Liver (tissue), 8 donors: ENCODE measurements at regions not wholly inside any gene's neighbourhood (a gene's known extent, or its start where the extent isn't known, plus 50 kb on each side); places are given as distances from the start of the nearest gene placed in this dataset.

Experiments
- DNase-seq: peaks from one replicate; pipeline ENCODE4 v3.0.0-alpha.2; 2017; ENCODE audit warnings: low spot score
- H3K27ac ChIP-seq, 2 donors: one replicate each; pipeline ENCODE4 v1.7.0; 2013; ENCODE audit warnings: inconsistent platforms in 2 of 2, low read length in 2 of 2, control low read depth in 1 of 2, low read depth in 1 of 2, mild to moderate bottlenecking in 1 of 2
- H3K27me3 ChIP-seq, 4 donors: one replicate each; pipeline versions ENCODE4 v1.6.1 to v1.7.0; 2013; ENCODE audit warnings: low read length in 3 of 4, inconsistent platforms in 1 of 4, mild to moderate bottlenecking in 1 of 4, moderate library complexity in 1 of 4; ENCODE audit not compliant: control insufficient read depth in 4 of 4, insufficient read depth in 4 of 4
- H3K36me3 ChIP-seq, 4 donors: one replicate each; pipeline versions ENCODE4 v1.6.1 to v1.7.0; 2013; ENCODE audit warnings: low read length in 3 of 4, mild to moderate bottlenecking in 3 of 4, low read depth in 1 of 4, moderate library complexity in 1 of 4; ENCODE audit not compliant: control insufficient read depth in 4 of 4, insufficient read depth in 3 of 4
- H3K4me1 ChIP-seq, 4 donors: one replicate each; pipeline versions ENCODE4 v1.6.1 to v1.7.0; 2013; ENCODE audit warnings: low read length in 3 of 4, mild to moderate bottlenecking in 3 of 4, moderate library complexity in 1 of 4; ENCODE audit not compliant: control insufficient read depth in 4 of 4, insufficient read depth in 4 of 4
- H3K4me3 ChIP-seq, 3 donors: one replicate each; pipeline versions ENCODE4 v1.6.1 to v1.7.0; 2013; ENCODE audit warnings: low read length in 3 of 3, control low read depth in 1 of 3, low read depth in 1 of 3, mild to moderate bottlenecking in 1 of 3
- H3K9ac ChIP-seq, 2 donors: one replicate each; pipeline ENCODE4 v1.7.0; 2013; ENCODE audit warnings: low read length in 2 of 2, mild to moderate bottlenecking in 2 of 2, moderate library complexity in 2 of 2, control low read depth in 1 of 2, low read depth in 1 of 2
- H3K9me3 ChIP-seq, 4 donors: one replicate each; pipeline versions ENCODE4 v1.6.1 to v1.7.0; 2013; ENCODE audit warnings: low read length in 3 of 4; ENCODE audit not compliant: control insufficient read depth in 4 of 4
- EGR1 ChIP-seq, 2 donors: IDR thresholded peaks; 2 replicates each; pipeline ENCODE4 v1.6.1; 2016 to 2018; ENCODE audit warnings: antibody characterized with exemption in 2 of 2, low read depth in 2 of 2
- FOXA1 ChIP-seq: IDR thresholded peaks from 2 replicates; pipeline ENCODE4 v1.6.1; 2016; ENCODE audit warnings: antibody characterized with exemption
- FOXA2 ChIP-seq: IDR thresholded peaks from 2 replicates; pipeline ENCODE4 v1.6.1; 2016; ENCODE audit warnings: antibody characterized with exemption
- GABPA ChIP-seq, 2 donors: IDR thresholded peaks in 1 of 2; conservative IDR thresholded peaks in 1 of 2; 2 replicates each; pipeline ENCODE4 v1.6.1; 2016; ENCODE audit warnings: antibody characterized with exemption in 2 of 2, mild to moderate bottlenecking in 1 of 2, moderate library complexity in 1 of 2
- HNF4A ChIP-seq, 2 donors: conservative IDR thresholded peaks; 2 replicates each; pipeline ENCODE4 v1.6.1; 2016; ENCODE audit warnings: antibody characterized with exemption in 2 of 2, mild to moderate bottlenecking in 2 of 2
- HNF4G ChIP-seq: IDR thresholded peaks from 2 replicates; pipeline ENCODE4 v1.6.1; 2016; ENCODE audit warnings: antibody characterized with exemption
- JUND ChIP-seq, 2 donors: IDR thresholded peaks; 2 replicates each; pipeline ENCODE4 v1.6.1; 2016; ENCODE audit warnings: antibody characterized with exemption in 2 of 2
- NR2F2 ChIP-seq: IDR thresholded peaks from 2 replicates; pipeline ENCODE4 v1.6.1; 2016; ENCODE audit warnings: antibody characterized with exemption
- RAD21 ChIP-seq, 2 donors: IDR thresholded peaks; 2 replicates each; pipeline ENCODE4 v1.6.1; 2016; ENCODE audit warnings: antibody characterized with exemption in 2 of 2, mild to moderate bottlenecking in 2 of 2
- RXRA ChIP-seq, 2 donors: IDR thresholded peaks; 2 replicates each; pipeline ENCODE4 v1.6.1; 2017 to 2018; ENCODE audit warnings: antibody characterized with exemption in 2 of 2, mild to moderate bottlenecking in 1 of 2
- SP1 ChIP-seq: IDR thresholded peaks from 2 replicates; pipeline ENCODE4 v1.6.1; 2018; ENCODE audit warnings: antibody characterized with exemption, mild to moderate bottlenecking
- TAF1 ChIP-seq: conservative IDR thresholded peaks from 2 replicates; pipeline ENCODE4 v1.6.1; 2016; ENCODE audit warnings: antibody characterized with exemption, mild to moderate bottlenecking
- YY1 ChIP-seq: IDR thresholded peaks from 2 replicates; pipeline ENCODE4 v1.6.1; 2016; ENCODE audit warnings: antibody characterized with exemption, mild to moderate bottlenecking
- WGBS: extraction: QIAGEN DNeasy Blood & Tissue Kit; methylation state at CpG from one replicate; pipeline ENCODE4 v1.1.7; 2013; 5-methylcytosine and 5-hydroxymethylcytosine counted together
- TF ChIP-seq, protein P1 (sequence below): IDR thresholded peaks from 2 replicates; pipeline ENCODE4 v1.6.1; 2016; ENCODE audit warnings: antibody characterized with exemption
- TF ChIP-seq, protein P2 (sequence below): IDR thresholded peaks from 2 replicates; pipeline ENCODE4 v1.6.1; 2016; ENCODE audit warnings: antibody characterized with exemption
- TF ChIP-seq, protein P3 (sequence below): fragments of 150-350 bp; IDR thresholded peaks from 2 replicates; pipeline ENCODE4 v1.5.1; 2017; ENCODE audit warnings: improper control_type of control experiment, low read depth, low read length; ENCODE audit not compliant: missing input control
- TF ChIP-seq, protein P4 (sequence below): IDR thresholded peaks from 2 replicates; pipeline ENCODE4 v1.6.1; 2016; ENCODE audit warnings: antibody characterized with exemption
- TF ChIP-seq, protein P5 (sequence below): IDR thresholded peaks from 2 replicates; pipeline ENCODE4 v1.6.1; 2016; ENCODE audit warnings: antibody characterized with exemption, mild to moderate bottlenecking
- donor health status: healthy.
- donor health status: healthy.
- donor health status: healthy.
- donor health status: healthy.
- donor health status: healthy.

DNA sequence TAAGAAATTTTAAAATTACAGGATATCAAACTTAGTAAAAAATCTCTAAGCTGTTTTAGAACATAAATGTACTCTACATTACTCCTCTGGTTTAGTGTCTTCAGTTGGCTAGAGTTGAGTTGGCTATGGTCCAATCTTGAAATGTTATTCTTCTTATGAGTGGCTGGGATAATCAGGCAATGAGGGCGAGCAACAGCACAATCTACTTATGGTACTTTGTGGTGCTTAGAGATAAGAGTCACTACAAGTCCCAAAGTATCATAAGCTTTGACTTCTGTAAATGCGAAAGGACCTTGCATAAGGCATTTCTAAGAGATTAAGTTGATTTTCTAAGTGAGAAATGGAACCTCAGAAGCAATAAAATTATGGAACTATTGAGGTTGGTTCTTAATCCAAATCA lies 361.7 kb downstream of the GPD2 start:
- Histone ChIP-seq H3K4me1 (no peaks in the 10 kb centered on the region), H3K36me3 (no peaks in the 10 kb centered on the region), H3K27me3 (no peaks in the 10 kb centered on the region), H3K9ac (no peak overlapping the region), H3K27ac (no peak overlapping the region), H3K9me3 (no peaks in the 10 kb centered on the region), H3K4me3 (no peak overlapping the region)
- TF ChIP-seq HNF4G (no peak), HNF4A (conservative IDR thresholded peaks at IDR 0.05) (no peak), GABPA (IDR thresholded peaks at IDR 0.05 in 1 of 2, conservative IDR thresholded peaks at IDR 0.05 in 1 of 2) (no peak), SP1 (no peak)
- TF ChIP-seq, protein P1, sequence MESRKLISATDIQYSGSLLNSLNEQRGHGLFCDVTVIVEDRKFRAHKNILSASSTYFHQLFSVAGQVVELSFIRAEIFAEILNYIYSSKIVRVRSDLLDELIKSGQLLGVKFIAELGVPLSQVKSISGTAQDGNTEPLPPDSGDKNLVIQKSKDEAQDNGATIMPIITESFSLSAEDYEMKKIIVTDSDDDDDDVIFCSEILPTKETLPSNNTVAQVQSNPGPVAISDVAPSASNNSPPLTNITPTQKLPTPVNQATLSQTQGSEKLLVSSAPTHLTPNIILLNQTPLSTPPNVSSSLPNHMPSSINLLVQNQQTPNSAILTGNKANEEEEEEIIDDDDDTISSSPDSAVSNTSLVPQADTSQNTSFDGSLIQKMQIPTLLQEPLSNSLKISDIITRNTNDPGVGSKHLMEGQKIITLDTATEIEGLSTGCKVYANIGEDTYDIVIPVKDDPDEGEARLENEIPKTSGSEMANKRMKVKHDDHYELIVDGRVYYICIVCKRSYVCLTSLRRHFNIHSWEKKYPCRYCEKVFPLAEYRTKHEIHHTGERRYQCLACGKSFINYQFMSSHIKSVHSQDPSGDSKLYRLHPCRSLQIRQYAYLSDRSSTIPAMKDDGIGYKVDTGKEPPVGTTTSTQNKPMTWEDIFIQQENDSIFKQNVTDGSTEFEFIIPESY, result no peak
- DNase-seq, result no peak
- 90% methylated on average over 2 of the region's 2 CpGs for WGBS

DNA sequence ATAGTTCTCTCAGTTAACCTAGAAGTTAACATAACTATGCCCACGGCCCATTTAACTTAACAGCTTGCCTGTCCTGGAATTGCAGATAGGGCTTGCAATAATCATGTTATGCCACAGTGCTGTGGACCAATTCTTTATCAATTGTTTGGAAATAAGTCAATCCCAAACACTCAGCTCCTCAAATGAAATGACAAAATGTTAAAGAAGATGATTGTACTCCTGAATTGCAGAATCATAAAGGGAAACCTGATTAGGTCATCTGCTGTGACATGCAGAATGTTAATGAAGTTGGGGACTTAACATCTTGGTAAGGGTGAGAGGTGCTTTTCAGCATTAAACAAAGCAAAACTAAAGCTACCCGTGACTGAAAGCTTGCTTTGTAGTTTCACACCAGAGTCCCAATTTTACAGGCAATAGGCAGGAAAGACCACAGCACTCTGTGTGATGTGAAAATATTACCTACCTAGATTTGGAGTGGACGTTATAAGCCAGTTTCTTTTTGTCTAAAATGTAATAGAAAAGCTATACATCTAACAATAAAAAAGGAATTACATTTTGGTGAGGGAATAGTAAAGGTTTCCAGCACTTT lies 364.0 kb downstream of the GPD2 start:
- DNase-seq, result no peak
- Histone ChIP-seq H3K9ac (no peak overlapping the region), H3K4me3 (no peak overlapping the region), H3K27me3 (no peaks in the 10 kb centered on the region), H3K9me3 (no peaks in the 10 kb centered on the region), H3K27ac (no peak overlapping the region), H3K36me3 (no peaks in the 10 kb centered on the region), H3K4me1 (peaks cover 0 to 4% (median 0%) of the 10 kb centered on the region in 4 donors)
- TF ChIP-seq, protein P2, sequence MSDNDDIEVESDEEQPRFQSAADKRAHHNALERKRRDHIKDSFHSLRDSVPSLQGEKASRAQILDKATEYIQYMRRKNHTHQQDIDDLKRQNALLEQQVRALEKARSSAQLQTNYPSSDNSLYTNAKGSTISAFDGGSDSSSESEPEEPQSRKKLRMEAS, result no peak
- TF ChIP-seq HNF4G (no peak), JUND (IDR thresholded peaks at IDR 0.05) (no peak), FOXA2 (no peak), SP1 (no peak), RXRA (IDR thresholded peaks at IDR 0.05) (no peak), NR2F2 (no peak), HNF4A (conservative IDR thresholded peaks at IDR 0.05) (no peak), TAF1 (no peak), FOXA1 (no peak), EGR1 (IDR thresholded peaks at IDR 0.05; ENCODE audit: low read depth in 2 of 2) (no peak), RAD21 (IDR thresholded peaks at IDR 0.05) (no peak), GABPA (IDR thresholded peaks at IDR 0.05 in 1 of 2, conservative IDR thresholded peaks at IDR 0.05 in 1 of 2) (no peak), YY1 (no peak)
- TF ChIP-seq, protein P3, sequence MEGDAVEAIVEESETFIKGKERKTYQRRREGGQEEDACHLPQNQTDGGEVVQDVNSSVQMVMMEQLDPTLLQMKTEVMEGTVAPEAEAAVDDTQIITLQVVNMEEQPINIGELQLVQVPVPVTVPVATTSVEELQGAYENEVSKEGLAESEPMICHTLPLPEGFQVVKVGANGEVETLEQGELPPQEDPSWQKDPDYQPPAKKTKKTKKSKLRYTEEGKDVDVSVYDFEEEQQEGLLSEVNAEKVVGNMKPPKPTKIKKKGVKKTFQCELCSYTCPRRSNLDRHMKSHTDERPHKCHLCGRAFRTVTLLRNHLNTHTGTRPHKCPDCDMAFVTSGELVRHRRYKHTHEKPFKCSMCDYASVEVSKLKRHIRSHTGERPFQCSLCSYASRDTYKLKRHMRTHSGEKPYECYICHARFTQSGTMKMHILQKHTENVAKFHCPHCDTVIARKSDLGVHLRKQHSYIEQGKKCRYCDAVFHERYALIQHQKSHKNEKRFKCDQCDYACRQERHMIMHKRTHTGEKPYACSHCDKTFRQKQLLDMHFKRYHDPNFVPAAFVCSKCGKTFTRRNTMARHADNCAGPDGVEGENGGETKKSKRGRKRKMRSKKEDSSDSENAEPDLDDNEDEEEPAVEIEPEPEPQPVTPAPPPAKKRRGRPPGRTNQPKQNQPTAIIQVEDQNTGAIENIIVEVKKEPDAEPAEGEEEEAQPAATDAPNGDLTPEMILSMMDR, result no peak
- TF ChIP-seq, protein P4, sequence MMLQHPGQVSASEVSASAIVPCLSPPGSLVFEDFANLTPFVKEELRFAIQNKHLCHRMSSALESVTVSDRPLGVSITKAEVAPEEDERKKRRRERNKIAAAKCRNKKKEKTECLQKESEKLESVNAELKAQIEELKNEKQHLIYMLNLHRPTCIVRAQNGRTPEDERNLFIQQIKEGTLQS, result no peak
- TF ChIP-seq, protein P1, result no peak
- TF ChIP-seq, protein P5, sequence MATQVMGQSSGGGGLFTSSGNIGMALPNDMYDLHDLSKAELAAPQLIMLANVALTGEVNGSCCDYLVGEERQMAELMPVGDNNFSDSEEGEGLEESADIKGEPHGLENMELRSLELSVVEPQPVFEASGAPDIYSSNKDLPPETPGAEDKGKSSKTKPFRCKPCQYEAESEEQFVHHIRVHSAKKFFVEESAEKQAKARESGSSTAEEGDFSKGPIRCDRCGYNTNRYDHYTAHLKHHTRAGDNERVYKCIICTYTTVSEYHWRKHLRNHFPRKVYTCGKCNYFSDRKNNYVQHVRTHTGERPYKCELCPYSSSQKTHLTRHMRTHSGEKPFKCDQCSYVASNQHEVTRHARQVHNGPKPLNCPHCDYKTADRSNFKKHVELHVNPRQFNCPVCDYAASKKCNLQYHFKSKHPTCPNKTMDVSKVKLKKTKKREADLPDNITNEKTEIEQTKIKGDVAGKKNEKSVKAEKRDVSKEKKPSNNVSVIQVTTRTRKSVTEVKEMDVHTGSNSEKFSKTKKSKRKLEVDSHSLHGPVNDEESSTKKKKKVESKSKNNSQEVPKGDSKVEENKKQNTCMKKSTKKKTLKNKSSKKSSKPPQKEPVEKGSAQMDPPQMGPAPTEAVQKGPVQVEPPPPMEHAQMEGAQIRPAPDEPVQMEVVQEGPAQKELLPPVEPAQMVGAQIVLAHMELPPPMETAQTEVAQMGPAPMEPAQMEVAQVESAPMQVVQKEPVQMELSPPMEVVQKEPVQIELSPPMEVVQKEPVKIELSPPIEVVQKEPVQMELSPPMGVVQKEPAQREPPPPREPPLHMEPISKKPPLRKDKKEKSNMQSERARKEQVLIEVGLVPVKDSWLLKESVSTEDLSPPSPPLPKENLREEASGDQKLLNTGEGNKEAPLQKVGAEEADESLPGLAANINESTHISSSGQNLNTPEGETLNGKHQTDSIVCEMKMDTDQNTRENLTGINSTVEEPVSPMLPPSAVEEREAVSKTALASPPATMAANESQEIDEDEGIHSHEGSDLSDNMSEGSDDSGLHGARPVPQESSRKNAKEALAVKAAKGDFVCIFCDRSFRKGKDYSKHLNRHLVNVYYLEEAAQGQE, result no peak
- WGBS, result 76% methylated on average over 3 of the region's 3 CpGs
